Stimulated activated effector memory CD8-positive, alpha-beta T cell treated with anti-CD3 and anti-CD28 coated beads, Interleukin-12 subunit alpha, Interleukin-12 subunit beta, amount 100 ng/mL, for 72 hours (primary cell): ENCODE measurements at regions not wholly inside any gene's neighbourhood (a gene's known extent, or its start where the extent isn't known, plus 50 kb on each side); places are given as distances from the start of the nearest gene placed in this dataset.

Experiments used
- ATAC-seq: fragments of 150-1000 bp; cut with Tn5 transposase; 2 replicates; pipeline ENCODE4 v1.10.0; 2021
- DNase-seq, 2 donors: peaks; one replicate each; pipeline ENCODE4 v3.0.0; 2021 to 2022; ENCODE audit warnings: low spot score in 2 of 2
- H3K27ac Mint-ChIP-seq: one replicate; pipeline ENCODE4 v1.8.0; 2022; ENCODE audit warnings: mild to moderate bottlenecking, mixed read lengths
- H3K36me3 Mint-ChIP-seq: one replicate; pipeline ENCODE4 v1.8.0; 2022; ENCODE audit warnings: mild to moderate bottlenecking, mixed read lengths
- H3K4me1 Mint-ChIP-seq: one replicate; pipeline ENCODE4 v1.8.0; 2022; ENCODE audit warnings: mixed read lengths
- H3K4me3 Mint-ChIP-seq: one replicate; pipeline ENCODE4 v1.8.0; 2022; ENCODE audit warnings: mild to moderate bottlenecking, mixed read lengths
- H3K9me3 Mint-ChIP-seq: one replicate; pipeline ENCODE4 v1.8.0; 2022; ENCODE audit warnings: mixed read lengths

DNA sequence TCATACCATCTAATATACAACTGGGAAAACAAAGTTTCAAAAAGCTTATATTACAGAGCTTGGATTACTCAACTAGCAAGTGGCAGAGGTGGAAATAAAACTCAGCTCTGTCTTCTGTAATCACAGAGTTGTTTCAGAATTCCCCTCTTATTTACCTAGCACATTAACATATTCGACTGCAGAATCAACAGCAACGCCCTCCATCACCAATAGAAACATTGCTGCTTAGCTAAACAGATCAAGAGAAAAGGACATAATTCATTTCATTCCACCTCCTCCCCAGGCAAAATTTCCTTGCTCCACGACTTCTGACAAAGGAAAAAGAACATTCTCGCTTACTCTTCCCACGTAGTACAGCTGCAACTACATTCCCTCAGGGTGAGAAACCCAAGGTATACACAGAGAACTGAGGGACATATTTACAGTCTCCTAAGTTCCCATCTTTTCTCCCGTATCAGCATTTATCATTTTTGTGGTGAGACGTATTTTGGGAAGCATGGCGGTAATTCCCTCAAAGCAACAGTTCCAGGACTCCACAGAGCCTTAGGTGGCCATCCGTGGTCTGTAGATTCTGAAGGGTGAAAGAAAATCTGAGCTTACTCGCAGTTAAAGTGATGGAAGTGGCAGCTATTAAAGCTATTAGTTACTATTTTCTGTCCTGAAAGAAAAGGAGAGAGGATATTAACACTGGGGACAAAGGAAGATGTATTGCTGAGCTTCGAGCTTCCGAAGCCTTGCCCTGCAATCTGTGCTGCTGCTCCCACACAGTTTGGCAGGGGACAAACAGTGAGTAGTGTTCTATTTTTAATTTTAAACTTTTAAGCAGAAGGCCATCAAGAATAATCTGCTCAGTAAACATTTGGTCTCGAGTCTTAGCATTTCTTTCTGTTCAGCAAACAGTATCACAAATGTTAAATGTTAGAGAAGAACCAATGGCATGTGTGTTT, 1296.2 kb downstream of the CDH8 start:
- no peaks in the 10 kb centered on the region for H3K36me3 Mint-ChIP-seq
- peaks cover 20% of the 10 kb centered on the region for H3K9me3 Mint-ChIP-seq
- no peak for ATAC-seq
- H3K4me1 Mint-ChIP-seq = no peaks in the 10 kb centered on the region
- DNase-seq = no peak
- no peak overlapping the region for H3K27ac Mint-ChIP-seq
- no peak overlapping the region for H3K4me3 Mint-ChIP-seq

DNA sequence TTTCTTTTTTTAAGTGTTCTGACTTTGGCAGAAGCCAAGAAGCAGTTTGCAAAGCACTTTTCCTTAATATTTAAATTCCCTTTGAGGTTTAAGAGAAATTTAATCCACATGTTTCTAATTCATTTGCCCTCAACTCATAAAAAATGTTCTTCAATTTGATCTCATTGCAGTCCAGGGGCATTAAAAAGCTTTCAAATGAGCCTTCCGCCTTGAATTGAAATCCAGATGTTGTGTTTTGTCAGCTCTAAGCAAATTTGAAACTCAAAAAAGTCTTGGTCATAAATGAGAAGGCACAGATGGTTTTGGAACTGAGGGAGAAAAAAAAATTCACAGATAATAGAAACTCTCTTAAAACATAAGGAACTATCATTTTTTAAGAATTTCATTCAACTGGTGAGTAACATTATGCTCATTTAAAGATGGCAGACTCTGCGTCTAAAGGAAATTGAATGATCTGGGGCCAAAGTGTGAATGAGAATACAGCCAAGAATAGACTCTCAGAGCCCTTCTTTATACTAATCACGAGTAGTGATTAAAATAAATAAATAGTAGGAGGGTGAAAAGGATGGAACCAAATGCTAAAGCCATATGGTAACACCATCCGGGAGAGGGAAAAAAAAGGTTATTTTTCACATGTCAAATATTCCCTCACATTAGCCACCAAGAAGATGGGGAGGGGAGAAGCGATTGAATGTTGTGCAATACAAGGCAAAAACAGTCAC, 1304.7 kb downstream of the CDH8 start:
- Mint-ChIP-seq H3K27ac (no peak overlapping the region), H3K9me3 (peaks cover 16% of the 10 kb centered on the region), H3K36me3 (no peaks in the 10 kb centered on the region), H3K4me3 (no peak overlapping the region), H3K4me1 (no peaks in the 10 kb centered on the region)
- ATAC-seq (no peak), DNase-seq (no peak)

DNA sequence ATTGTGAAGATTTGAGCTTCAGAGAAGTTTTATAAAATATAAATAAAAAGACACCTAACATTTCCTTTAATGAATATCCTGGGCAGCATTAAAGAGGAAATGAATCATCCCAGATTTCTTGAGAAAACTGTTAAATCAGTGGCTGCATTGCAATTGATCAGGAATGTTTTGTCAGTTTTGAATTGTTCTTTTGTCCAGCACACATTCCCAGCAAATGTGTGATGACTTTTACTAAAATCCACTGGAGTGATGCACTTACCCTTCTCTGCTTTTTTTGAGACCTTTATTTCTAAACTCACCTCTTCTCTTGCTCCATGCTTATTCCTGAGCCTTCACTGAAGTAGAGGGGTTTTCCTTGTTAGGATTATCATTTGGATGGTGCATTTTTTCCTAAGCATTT, 1307.2 kb downstream of the CDH8 start:
- no peaks in the 10 kb centered on the region for H3K4me1 Mint-ChIP-seq

GRCh38 chr16:60727851-60728250, 1308.4 kb downstream of the CDH8 start:
- Mint-ChIP-seq H3K27ac (no peak overlapping the region), H3K4me3 (no peak overlapping the region), H3K36me3 (no peaks in the 10 kb centered on the region), H3K9me3 (peaks cover 20% of the 10 kb centered on the region), H3K4me1 (no peaks in the 10 kb centered on the region)
- DNase-seq (no peak), ATAC-seq (no peak)

More for the DNA sequence above, 1307.2 kb downstream of the CDH8 start:
- DNase-seq (no peak), ATAC-seq (no peak)
- Mint-ChIP-seq H3K27ac (no peak overlapping the region), H3K4me3 (no peak overlapping the region), H3K36me3 (no peaks in the 10 kb centered on the region), H3K9me3 (peaks cover 17% of the 10 kb centered on the region)

GRCh38 chr16:60720060-60720459, 1316.2 kb downstream of the CDH8 start:
- ATAC-seq (no peak), DNase-seq (no peak)
- Mint-ChIP-seq H3K9me3 (peaks cover 22% of the 10 kb centered on the region), H3K36me3 (no peaks in the 10 kb centered on the region), H3K4me3 (no peak overlapping the region), H3K27ac (no peak overlapping the region), H3K4me1 (no peaks in the 10 kb centered on the region)

GRCh38 chr16:60717808-60718207, 1318.4 kb downstream of the CDH8 start:
- no peak overlapping the region for H3K4me3 Mint-ChIP-seq
- ATAC-seq (no peak), DNase-seq (no peak)
- no peaks in the 10 kb centered on the region for H3K36me3 Mint-ChIP-seq
- no peaks in the 10 kb centered on the region for H3K4me1 Mint-ChIP-seq
- H3K27ac Mint-ChIP-seq = no peak overlapping the region
- H3K9me3 Mint-ChIP-seq = peaks cover 22% of the 10 kb centered on the region

GRCh38 chr16:60712144-60712543, 1324.1 kb downstream of the CDH8 start:
- DNase-seq = no peak
- Mint-ChIP-seq H3K36me3 (no peaks in the 10 kb centered on the region), H3K27ac (no peak overlapping the region), H3K4me1 (no peaks in the 10 kb centered on the region), H3K9me3 (peaks cover 22% of the 10 kb centered on the region), H3K4me3 (no peak overlapping the region)
- ATAC-seq = no peak

- no peak for ATAC-seq
- H3K4me1 Mint-ChIP-seq = no peaks in the 10 kb centered on the region
- no peak overlapping the region for H3K4me3 Mint-ChIP-seq
- no peaks in the 10 kb centered on the region for H3K36me3 Mint-ChIP-seq
- peaks cover 11% of the 10 kb centered on the region for H3K9me3 Mint-ChIP-seq
- no peak overlapping the region for H3K27ac Mint-ChIP-seq
- no peak for DNase-seq
Observed at GRCh38 chr16:60704726-60705125, 1331.5 kb downstream of the CDH8 start.

DNA sequence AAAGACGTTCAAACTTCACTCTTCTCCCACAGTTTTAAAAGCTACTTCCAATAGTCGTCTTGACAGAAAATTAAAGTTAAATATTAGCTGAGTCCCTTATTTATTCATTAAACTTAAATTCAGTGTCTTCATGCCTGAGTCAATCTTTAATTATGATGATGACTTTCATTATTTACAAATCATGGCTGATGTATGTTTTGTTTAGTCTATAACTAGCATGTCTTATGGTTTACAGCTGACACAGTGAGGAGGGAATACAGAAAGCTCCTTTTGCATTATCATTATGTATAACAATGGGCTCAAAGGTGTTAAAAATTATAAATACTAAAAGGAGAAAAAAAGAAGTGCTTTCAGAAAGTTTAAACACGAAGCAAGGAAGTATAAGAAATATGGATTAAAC, 1333.1 kb downstream of the CDH8 start:
- Mint-ChIP-seq H3K4me1 (no peaks in the 10 kb centered on the region), H3K36me3 (no peaks in the 10 kb centered on the region), H3K9me3 (peaks cover 5% of the 10 kb centered on the region), H3K4me3 (no peak overlapping the region), H3K27ac (no peak overlapping the region)
- no peak for ATAC-seq
- DNase-seq = no peak

- no peak overlapping the region for H3K27ac Mint-ChIP-seq
- peaks cover 27% of the 10 kb centered on the region for H3K9me3 Mint-ChIP-seq
- no peak for ATAC-seq
- no peaks in the 10 kb centered on the region for H3K36me3 Mint-ChIP-seq
- no peak for DNase-seq
- H3K4me3 Mint-ChIP-seq = no peak overlapping the region
- no peaks in the 10 kb centered on the region for H3K4me1 Mint-ChIP-seq
Observed at GRCh38 chr16:60686824-60687223, 1349.4 kb downstream of the CDH8 start.

DNA sequence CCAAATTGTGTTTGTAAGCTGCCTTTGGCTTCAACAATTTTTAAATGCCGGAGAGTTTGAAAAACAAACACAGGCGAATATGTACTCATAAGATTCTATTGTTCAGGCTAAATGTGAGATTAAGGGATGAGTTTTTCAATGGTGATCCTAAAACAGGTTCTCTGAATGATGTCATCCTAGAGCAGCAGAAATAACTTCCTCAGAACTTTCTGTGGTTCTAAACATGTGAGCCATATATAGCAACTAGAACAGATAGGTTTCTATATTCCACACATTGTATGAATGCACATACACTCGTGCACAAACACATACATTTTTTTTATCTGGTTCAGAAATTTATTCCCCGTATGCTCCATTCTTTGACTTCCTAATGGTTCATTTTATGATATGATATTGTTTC, 1352.2 kb downstream of the CDH8 start:
- H3K4me3 Mint-ChIP-seq = no peak overlapping the region
- H3K4me1 Mint-ChIP-seq = no peaks in the 10 kb centered on the region
- no peaks in the 10 kb centered on the region for H3K36me3 Mint-ChIP-seq
- no peak for ATAC-seq
- no peak overlapping the region for H3K27ac Mint-ChIP-seq
- H3K9me3 Mint-ChIP-seq = peaks cover 29% of the 10 kb centered on the region
- DNase-seq = no peak

- no peak overlapping the region for H3K27ac Mint-ChIP-seq
- DNase-seq (no peak), ATAC-seq (no peak)
- no peaks in the 10 kb centered on the region for H3K4me1 Mint-ChIP-seq
- peaks cover 32% of the 10 kb centered on the region for H3K9me3 Mint-ChIP-seq
- no peak overlapping the region for H3K4me3 Mint-ChIP-seq
- H3K36me3 Mint-ChIP-seq = no peaks in the 10 kb centered on the region
Observed at GRCh38 chr16:60682219-60682618, 1354.0 kb downstream of the CDH8 start.

- Mint-ChIP-seq H3K4me1 (no peaks in the 10 kb centered on the region), H3K27ac (no peak overlapping the region), H3K9me3 (peaks cover 28% of the 10 kb centered on the region), H3K4me3 (no peak overlapping the region), H3K36me3 (no peaks in the 10 kb centered on the region)
- DNase-seq (no peak), ATAC-seq (no peak)
Observed at GRCh38 chr16:60681043-60681442, 1355.2 kb downstream of the CDH8 start.

DNA sequence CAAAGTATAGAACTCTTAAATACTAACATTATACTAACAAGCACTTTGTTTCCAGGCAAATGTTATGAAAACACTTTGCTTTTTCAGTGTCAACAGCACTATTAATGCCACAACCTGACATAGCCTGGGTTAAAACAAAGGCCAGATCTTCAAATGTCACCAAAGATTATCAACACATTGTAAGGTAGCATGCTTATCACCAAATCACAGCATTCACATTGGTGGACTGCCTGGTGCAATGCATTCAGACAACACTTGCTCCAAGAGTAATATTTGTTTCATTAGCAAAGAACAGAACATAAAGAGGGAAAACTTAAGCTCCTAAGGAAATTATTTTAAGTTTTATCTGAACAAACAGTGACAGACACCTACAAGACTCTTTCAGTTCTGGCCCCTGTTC, 1361.2 kb downstream of the CDH8 start:
- no peaks in the 10 kb centered on the region for H3K4me1 Mint-ChIP-seq
- no peak overlapping the region for H3K27ac Mint-ChIP-seq
- DNase-seq (no peak), ATAC-seq (no peak)
- H3K36me3 Mint-ChIP-seq = no peaks in the 10 kb centered on the region
- H3K9me3 Mint-ChIP-seq = peaks cover 18% of the 10 kb centered on the region
- no peak overlapping the region for H3K4me3 Mint-ChIP-seq

DNA sequence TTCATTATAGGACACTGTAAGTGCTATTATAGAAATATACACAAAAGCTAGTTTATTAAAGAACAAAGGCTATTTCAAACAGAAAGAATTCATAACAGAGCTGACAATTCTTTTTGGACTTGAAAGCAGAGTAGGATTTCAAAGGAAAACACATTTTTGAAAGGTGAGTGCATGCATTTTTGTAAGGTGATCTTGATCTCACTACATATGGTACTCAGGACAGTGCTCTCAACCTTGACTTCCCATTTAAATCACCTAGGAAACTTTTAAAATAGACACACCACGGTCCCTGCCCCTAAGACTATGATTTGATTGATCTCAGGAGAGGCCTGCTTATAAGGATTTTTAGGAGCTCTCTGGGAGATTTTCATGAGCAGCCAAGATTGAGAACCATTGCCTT, 1362.0 kb downstream of the CDH8 start:
- no peak overlapping the region for H3K27ac Mint-ChIP-seq
- no peak for ATAC-seq

More for the DNA sequence above, 1362.0 kb downstream of the CDH8 start:
- H3K36me3 Mint-ChIP-seq = no peaks in the 10 kb centered on the region
- H3K4me3 Mint-ChIP-seq = no peak overlapping the region
- H3K4me1 Mint-ChIP-seq = no peaks in the 10 kb centered on the region
- DNase-seq = no peak
- peaks cover 17% of the 10 kb centered on the region for H3K9me3 Mint-ChIP-seq
